Frontal cortex (tissue), 3 donors: ENCODE measurements at regions not wholly inside any gene's neighbourhood (a gene's known extent, or its start where the extent isn't known, plus 50 kb on each side); places are given as distances from the start of the nearest gene placed in this dataset.
"Not testable (repeated sequence)": the region's sequence is repeated elsewhere in the genome, so short reads cannot be mapped to it uniquely, and the experiment has no call there.

Experiments used
- DNase-seq, 2 donors: peaks; one replicate each; pipeline ENCODE4 v3.0.0; 2012; ENCODE audit warnings: low spot score in 2 of 2
- FAIRE-seq: peaks from 2 replicates; lab custom pipeline; 2012; peaks lifted over from hg19 to GRCh38; lab: Jason Lieb, UNC
- donor health status: control.
- donor health status: control.
- donor health status: control.

- DNase-seq (no peak), FAIRE-seq (no peak)
Measured at GRCh38 chr16:24624102-24624501, 84.7 kb downstream of the RBBP6 start.

- FAIRE-seq (no peak), DNase-seq (no peak)
Measured at GRCh38 chr16:24626256-24626655, 86.9 kb downstream of the RBBP6 start.

- DNase-seq, result no peak
- FAIRE-seq, result no peak
Measured at GRCh38 chr16:24634919-24635318, 94.5 kb upstream of the TNRC6A start.

GRCh38 chr16:24635900-24636610 lies 93.4 kb upstream of the TNRC6A start:
- DNase-seq (peak; percentile 24 to 48), FAIRE-seq (no peak)

- DNase-seq (no peak), FAIRE-seq (no peak)
Measured at GRCh38 chr16:24639769-24640168, 89.7 kb upstream of the TNRC6A start.

GRCh38 chr16:24643489-24643888 lies 86.0 kb upstream of the TNRC6A start:
- FAIRE-seq (no peak), DNase-seq (no peak)

- FAIRE-seq (no peak), DNase-seq (no peak)
Measured at GRCh38 chr16:24645739-24646645, 83.5 kb upstream of the TNRC6A start.

GRCh38 chr16:24646646-24646995 lies 82.8 kb upstream of the TNRC6A start:
- no peak for FAIRE-seq
- no peak for DNase-seq

- FAIRE-seq (no peak), DNase-seq (no peak)
Measured at GRCh38 chr16:24652209-24652712, 77.2 kb upstream of the TNRC6A start.

- FAIRE-seq (no peak), DNase-seq (no peak)
Measured at GRCh38 chr16:24652803-24653202, 76.6 kb upstream of the TNRC6A start.

GRCh38 chr16:24653725-24654124 lies 75.7 kb upstream of the TNRC6A start:
- no peak for FAIRE-seq
- no peak for DNase-seq

- not testable (repeated sequence) for DNase-seq, FAIRE-seq
Measured at GRCh38 chr16:24665942-24666341, 63.5 kb upstream of the TNRC6A start.

GRCh38 chr16:24667244-24667764 lies 62.1 kb upstream of the TNRC6A start:
- DNase-seq (no peak), FAIRE-seq (no peak)

GRCh38 chr16:24668481-24669061 lies 60.9 kb upstream of the TNRC6A start:
- FAIRE-seq (no peak), DNase-seq (no peak)

- FAIRE-seq (no peak), DNase-seq (peak; percentile 37 to 62)
Measured at GRCh38 chr16:24670623-24671454, 58.6 kb upstream of the TNRC6A start.

- DNase-seq, result no peak
- no peak for FAIRE-seq
Measured at GRCh38 chr16:24671455-24671954, 57.9 kb upstream of the TNRC6A start.

- DNase-seq (no peak), FAIRE-seq (no peak)
Measured at GRCh38 chr16:24673155-24673554, 56.3 kb upstream of the TNRC6A start.

- FAIRE-seq (no peak), DNase-seq (no peak)
Measured at GRCh38 chr16:24674877-24675276, 54.6 kb upstream of the TNRC6A start.

- DNase-seq (no peak), FAIRE-seq (no peak)
Measured at GRCh38 chr16:24677388-24677787, 52.1 kb upstream of the TNRC6A start.
